Endodermal cell (in vitro differentiated cells): ENCODE measurements at regions not wholly inside any gene's neighbourhood (a gene's known extent, or its start where the extent isn't known, plus 50 kb on each side); places are given as distances from the start of the nearest gene placed in this dataset.
A peak's percentile ranks its signal among the peaks of the same experiment; 100 is the strongest.

ENCODE experiments used
- DNase-seq: peaks from one replicate; pipeline ENCODE4 v3.0.0-alpha.2; 2017
- H3K27ac ChIP-seq: 2 replicates; pipeline ENCODE4 v1.5.1; 2013; ENCODE audit warnings: mild to moderate bottlenecking, low read depth, low read length, moderate library complexity
- H3K27me3 ChIP-seq: 2 replicates; pipeline ENCODE4 v1.6.1; 2013; ENCODE audit warnings: mild to moderate bottlenecking, low read length, moderate library complexity; ENCODE audit not compliant: insufficient read depth, control insufficient read depth, poor library complexity, severe bottlenecking
- H3K36me3 ChIP-seq: 2 replicates; pipeline ENCODE4 v1.7.0; 2013; ENCODE audit warnings: mild to moderate bottlenecking, low read length, moderate library complexity; ENCODE audit not compliant: control insufficient read depth, insufficient read depth
- H3K4me1 ChIP-seq: one replicate; pipeline ENCODE4 v1.7.0; 2013; ENCODE audit warnings: low read length; ENCODE audit not compliant: control insufficient read depth, insufficient read depth
- H3K4me3 ChIP-seq: 2 replicates; pipeline ENCODE4 v1.5.1; 2013; ENCODE audit warnings: mild to moderate bottlenecking, low read length, moderate library complexity
- H3K9ac ChIP-seq: 2 replicates; pipeline ENCODE4 v1.6.1; 2013; ENCODE audit warnings: mild to moderate bottlenecking, low read length, moderate library complexity; ENCODE audit not compliant: poor library complexity, severe bottlenecking; ENCODE audit errors: extremely low read depth
- H3K9me3 ChIP-seq: 2 replicates; pipeline ENCODE4 v1.6.1; 2013; ENCODE audit warnings: mild to moderate bottlenecking, low read length, moderate library complexity; ENCODE audit not compliant: control insufficient read depth
- H3K27ac Mint-ChIP-seq: 2 replicates; pipeline ENCODE4 v1.8.0; 2020; ENCODE audit warnings: mixed read lengths
- H3K27me3 Mint-ChIP-seq: 2 replicates; pipeline ENCODE4 v1.8.0; 2021; ENCODE audit warnings: mild to moderate bottlenecking, mixed read lengths; ENCODE audit not compliant: insufficient read depth
- H3K36me3 Mint-ChIP-seq: 2 replicates; pipeline ENCODE4 v1.8.0; 2020; ENCODE audit warnings: low read depth, mixed read lengths
- H3K4me1 Mint-ChIP-seq: 2 replicates; pipeline ENCODE4 v1.8.0; 2020; ENCODE audit warnings: mixed read lengths
- H3K4me3 Mint-ChIP-seq: 2 replicates; pipeline ENCODE4 v1.8.0; 2020; ENCODE audit warnings: mild to moderate bottlenecking, moderate library complexity, mixed read lengths
- H3K9me3 Mint-ChIP-seq: 2 replicates; pipeline ENCODE4 v1.8.0; 2020; ENCODE audit warnings: mild to moderate bottlenecking, mixed read lengths
- CTCF ChIP-seq: fragments of 200-600 bp; sonication (generic); conservative IDR thresholded peaks from 2 replicates; pipeline ENCODE4 v1.5.0; 2021; ENCODE audit warnings: antibody characterized with exemption, mild to moderate bottlenecking
- WGBS, 2 experiments: methylation state at CpG; one replicate each; pipeline versions ENCODE4 v1.1.5 to v1.1.7; 2013; ENCODE audit warnings: missing lambda C conversion rate in 2 of 2, mixed read lengths in 1 of 2; ENCODE audit not compliant: insufficient coverage in 1 of 2, insufficient read length in 1 of 2; 5-methylcytosine and 5-hydroxymethylcytosine counted together

- H3K9me3 ChIP-seq = peaks cover 10% of the 10 kb centered on the region
- no peak overlapping the region for H3K27ac Mint-ChIP-seq
- H3K36me3 Mint-ChIP-seq = peaks cover 3% of the 10 kb centered on the region
- peaks cover 17% of the 10 kb centered on the region for H3K9me3 Mint-ChIP-seq
- no peaks in the 10 kb centered on the region for H3K27me3 ChIP-seq
- H3K4me1 ChIP-seq = no peaks in the 10 kb centered on the region
- H3K27ac ChIP-seq = no peak overlapping the region
- H3K9ac ChIP-seq = no peak overlapping the region
- no peaks in the 10 kb centered on the region for H3K36me3 ChIP-seq
- H3K27me3 Mint-ChIP-seq = no peaks in the 10 kb centered on the region
- H3K4me3 ChIP-seq = no peak overlapping the region
- no peaks in the 10 kb centered on the region for H3K4me1 Mint-ChIP-seq
- DNase-seq = no peak
- WGBS, 2 experiments = 91% methylated on average over 2 of the region's 2 CpGs
- no peak for TF ChIP-seq CTCF
- no peak overlapping the region for H3K4me3 Mint-ChIP-seq
Observed at GRCh38 chr13:69495096-69495495, 612.5 kb upstream of the ATXN8OS start.

- Histone ChIP-seq H3K4me3 (peak overlapping the region; percentile 66), H3K27ac (no peak overlapping the region), H3K36me3 (no peaks in the 10 kb centered on the region), H3K4me1 (no peaks in the 10 kb centered on the region), H3K9ac (no peak overlapping the region), H3K9me3 (peaks cover 70% of the 10 kb centered on the region), H3K27me3 (no peaks in the 10 kb centered on the region)
- Mint-ChIP-seq H3K4me1 (no peaks in the 10 kb centered on the region), H3K27ac (no peak overlapping the region), H3K27me3 (no peaks in the 10 kb centered on the region), H3K4me3 (no peak overlapping the region), H3K36me3 (peaks cover 5% of the 10 kb centered on the region), H3K9me3 (peaks cover 61% of the 10 kb centered on the region)
- no peak for TF ChIP-seq CTCF
- DNase-seq = no peak
Observed at GRCh38 chr13:69487576-69487975, 620.0 kb upstream of the ATXN8OS start.

GRCh38 chr13:69485991-69486592, 621.5 kb upstream of the ATXN8OS start:
- no peaks in the 10 kb centered on the region for H3K4me1 Mint-ChIP-seq
- H3K27me3 ChIP-seq = no peaks in the 10 kb centered on the region
- H3K9me3 Mint-ChIP-seq = peaks cover 67% of the 10 kb centered on the region
- H3K9me3 ChIP-seq = peaks cover 67% of the 10 kb centered on the region
- no peaks in the 10 kb centered on the region for H3K36me3 ChIP-seq
- H3K27ac ChIP-seq = no peak overlapping the region
- H3K4me3 ChIP-seq = peak overlapping the region; percentile 55
- H3K27ac Mint-ChIP-seq = no peak overlapping the region
- H3K4me3 Mint-ChIP-seq = no peak overlapping the region
- no peak overlapping the region for H3K9ac ChIP-seq
- no peaks in the 10 kb centered on the region for H3K4me1 ChIP-seq
- no peak for TF ChIP-seq CTCF
- WGBS, 2 experiments = 82% methylated on average over 4 of the region's 4 CpGs
- H3K36me3 Mint-ChIP-seq = peaks cover 5% of the 10 kb centered on the region
- DNase-seq = no peak
- H3K27me3 Mint-ChIP-seq = no peaks in the 10 kb centered on the region
